Uterus (tissue), 3 donors: ENCODE measurements at regions not wholly inside any gene's neighbourhood (a gene's known extent, or its start where the extent isn't known, plus 50 kb on each side); places are given as distances from the start of the nearest gene placed in this dataset.

Experiments used
- DNase-seq, 2 donors: peaks; one replicate each; pipeline ENCODE4 v3.0.0-alpha.2; 2019 to 2020
- H3K27ac ChIP-seq, 2 donors: fragments of 200-600 bp; sonication (generic); 1 replicate in 1 of 2; 2 replicates in 1 of 2; pipeline ENCODE4 v1.5.1; 2016 to 2018
- H3K27me3 ChIP-seq, 2 donors: fragments of 200-600 bp; sonication (generic); one replicate each; pipeline ENCODE4 v1.5.1; 2018 to 2019; ENCODE audit warnings: control low read depth in 1 of 2
- H3K36me3 ChIP-seq, 2 donors: fragments of 200-600 bp; sonication (generic); one replicate each; pipeline ENCODE4 v1.5.1; 2019; ENCODE audit warnings: control low read depth in 1 of 2
- H3K4me1 ChIP-seq, 2 donors: fragments of 200-600 bp; sonication (generic); one replicate each; pipeline ENCODE4 v1.5.1; 2018 to 2019; ENCODE audit warnings: control low read depth in 1 of 2
- H3K4me3 ChIP-seq, 2 donors: fragments of 200-600 bp; sonication (generic); 1 replicate in 1 of 2; 2 replicates in 1 of 2; pipeline ENCODE4 v1.5.1; 2018 to 2019; ENCODE audit warnings: mild to moderate bottlenecking in 1 of 2
- H3K9me3 ChIP-seq, 2 donors: fragments of 200-600 bp; sonication (generic); one replicate each; pipeline ENCODE4 v1.5.1; 2019; ENCODE audit warnings: control low read depth in 1 of 2
- CTCF ChIP-seq, 4 experiments: fragments of 200-600 bp in 2 of 4; fragments of 450-650 bp in 2 of 4; sonication (generic) in 2 of 4; IDR thresholded peaks; one replicate each; pipeline ENCODE4 v1.5.1; 2016 to 2019; ENCODE audit warnings: antibody characterized with exemption in 4 of 4, mild to moderate bottlenecking in 2 of 4, moderate library complexity in 1 of 4
- POLR2A ChIP-seq, 2 donors: fragments of 450-650 bp; IDR thresholded peaks; one replicate each; pipeline ENCODE4 v1.6.1; 2016; ENCODE audit warnings: antibody characterized with exemption in 2 of 2, mild to moderate bottlenecking in 1 of 2, moderate library complexity in 1 of 2
- intact Hi-C: fragments of 100-400 bp; cut with DNase I; formaldehyde crosslinking; loops from one replicate; pipeline ENCODE4 v1.15.1; 2023; ENCODE audit warnings: low total_unique reads
- donor health status: DM: yes; HTN: yes; CAD: no.

DNA sequence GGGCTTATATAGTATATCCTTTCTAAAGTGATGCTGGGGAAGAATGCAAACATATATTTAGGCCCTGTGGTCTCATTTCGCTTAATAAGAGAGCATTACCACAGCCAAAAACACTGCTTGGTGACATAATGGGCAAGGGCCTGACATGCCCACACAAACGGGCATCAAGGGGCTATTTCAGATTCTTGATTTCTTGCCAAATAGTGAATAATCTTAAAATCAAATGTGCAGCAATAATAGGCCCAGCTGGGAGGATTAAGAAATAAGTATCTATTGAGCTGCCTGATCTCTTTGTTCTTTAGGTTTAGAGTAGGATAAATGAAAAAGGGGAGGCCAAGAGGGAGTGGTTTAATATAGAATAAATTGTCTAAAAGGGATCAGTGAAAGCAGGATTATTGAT lies 241.0 kb upstream of the GBE1 start:
- no peak for DNase-seq
- Histone ChIP-seq H3K36me3 (no peaks in the 10 kb centered on the region), H3K27ac (no peak overlapping the region), H3K9me3 (no peaks in the 10 kb centered on the region), H3K27me3 (no peaks in the 10 kb centered on the region), H3K4me1 (no peaks in the 10 kb centered on the region), H3K4me3 (no peak overlapping the region)
- no peak for TF ChIP-seq CTCF (IDR thresholded peaks at IDR 0.05)
- TF ChIP-seq POLR2A (IDR thresholded peaks at IDR 0.05) = no peak
- intact Hi-C loops = no loop called here

- Histone ChIP-seq H3K36me3 (no peaks in the 10 kb centered on the region), H3K4me3 (no peak overlapping the region), H3K4me1 (no peaks in the 10 kb centered on the region), H3K27me3 (no peaks in the 10 kb centered on the region), H3K27ac (no peak overlapping the region), H3K9me3 (no peaks in the 10 kb centered on the region)
- no peak for DNase-seq
- TF ChIP-seq POLR2A (IDR thresholded peaks at IDR 0.05) (no peak), CTCF (IDR thresholded peaks at IDR 0.05) (no peak)
- intact Hi-C loops = no loop called here
Measured at GRCh38 chr3:82001276-82001923, 240.0 kb upstream of the GBE1 start.

- Histone ChIP-seq H3K27me3 (no peaks in the 10 kb centered on the region), H3K4me1 (no peaks in the 10 kb centered on the region), H3K4me3 (no peak overlapping the region), H3K27ac (no peak overlapping the region), H3K36me3 (no peaks in the 10 kb centered on the region), H3K9me3 (no peaks in the 10 kb centered on the region)
- intact Hi-C loops = no loop called here
- DNase-seq = no peak
- no peak for TF ChIP-seq POLR2A (IDR thresholded peaks at IDR 0.05)
Measured at GRCh38 chr3:82000773-82001172, 239.3 kb upstream of the GBE1 start.

DNA sequence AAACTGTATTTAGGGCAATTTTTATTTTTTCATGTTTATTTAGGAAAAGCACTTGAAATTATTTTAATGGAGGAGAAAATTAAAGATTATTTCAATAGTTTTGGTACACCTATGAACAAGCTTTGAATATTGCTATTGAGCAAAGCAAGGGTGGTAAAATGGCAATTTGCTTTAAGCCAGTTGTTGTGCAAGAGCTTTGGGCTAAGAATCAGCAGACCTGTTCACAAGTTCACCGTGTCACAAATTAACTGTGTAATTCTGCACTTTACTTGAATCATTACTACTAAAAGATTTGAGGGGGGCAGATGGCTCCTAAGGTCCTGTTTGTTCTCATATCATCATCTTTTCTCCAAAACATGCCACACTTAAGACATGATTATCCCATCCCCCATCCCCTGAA lies 238.9 kb upstream of the GBE1 start:
- no peak overlapping the region for H3K27ac ChIP-seq

GRCh38 chr3:81998907-81999306 lies 237.5 kb upstream of the GBE1 start:
- no peaks in the 10 kb centered on the region for H3K36me3 ChIP-seq
- TF ChIP-seq POLR2A (IDR thresholded peaks at IDR 0.05) = no peak
- no peak for TF ChIP-seq CTCF (IDR thresholded peaks at IDR 0.05)
- H3K4me3 ChIP-seq = no peak overlapping the region
- no peaks in the 10 kb centered on the region for H3K27me3 ChIP-seq
- no peaks in the 10 kb centered on the region for H3K9me3 ChIP-seq
- H3K4me1 ChIP-seq = no peaks in the 10 kb centered on the region
- DNase-seq = no peak
- intact Hi-C loops = no loop called here
- no peak overlapping the region for H3K27ac ChIP-seq

More for the DNA sequence above, 238.9 kb upstream of the GBE1 start:
- H3K9me3 ChIP-seq = no peaks in the 10 kb centered on the region
- no peaks in the 10 kb centered on the region for H3K4me1 ChIP-seq
- DNase-seq = no peak
- H3K4me3 ChIP-seq = no peak overlapping the region
- H3K36me3 ChIP-seq = no peaks in the 10 kb centered on the region
- intact Hi-C loops = no loop called here
- no peak for TF ChIP-seq CTCF (IDR thresholded peaks at IDR 0.05)
- no peak for TF ChIP-seq POLR2A (IDR thresholded peaks at IDR 0.05)
- H3K27me3 ChIP-seq = no peaks in the 10 kb centered on the region
